HUDEP-2 (cell line): ENCODE measurements at regions not wholly inside any gene's neighbourhood (a gene's known extent, or its start where the extent isn't known, plus 50 kb on each side); places are given as distances from the start of the nearest gene placed in this dataset.

Experiments
- DNase-seq, 76 experiments: peaks; one replicate each; lab custom pipeline; 2025; ENCODE audit not compliant: unreplicated experiment in 76 of 76; lab: John Stamatoyannopoulos, UW

DNA sequence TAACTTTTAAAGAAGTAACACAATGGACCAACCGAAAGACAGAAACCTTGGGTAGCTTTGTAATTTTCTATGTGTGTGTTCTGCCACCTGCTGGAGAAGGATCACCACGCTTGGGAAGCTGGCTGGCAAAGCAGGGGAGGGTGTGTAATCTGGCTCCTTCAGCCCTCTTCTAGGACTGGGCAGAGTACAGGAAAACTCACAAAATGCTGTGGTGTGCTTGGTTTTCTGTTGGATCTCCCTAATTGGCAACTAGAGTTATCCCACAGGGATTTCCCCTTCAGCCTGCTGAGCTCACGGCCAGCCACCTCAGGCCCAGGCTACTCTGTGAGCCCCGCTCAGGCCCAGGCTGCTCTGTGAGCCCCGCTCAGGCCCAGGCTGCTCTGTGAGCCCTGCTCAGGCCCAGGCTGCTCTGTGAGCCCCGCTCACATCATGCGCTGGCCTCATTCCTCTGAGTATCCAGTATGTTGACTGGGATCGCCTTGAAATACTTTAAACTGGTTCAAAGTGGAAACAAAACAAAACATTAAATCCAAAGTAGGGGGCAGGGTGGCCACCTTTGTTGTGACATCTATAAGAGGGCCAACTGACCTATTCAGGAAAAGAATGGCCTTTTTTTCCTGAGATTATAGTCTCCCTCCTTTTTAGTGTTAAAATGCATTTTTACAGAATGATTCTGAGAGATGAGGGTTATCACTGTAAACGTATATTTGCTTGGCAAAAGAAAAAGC lies 52.0 kb upstream of the RNU6-8 start:
- DNase-seq: peak in 40 of 76 experiments; percentile 1 to 59 (median 24)

DNA sequence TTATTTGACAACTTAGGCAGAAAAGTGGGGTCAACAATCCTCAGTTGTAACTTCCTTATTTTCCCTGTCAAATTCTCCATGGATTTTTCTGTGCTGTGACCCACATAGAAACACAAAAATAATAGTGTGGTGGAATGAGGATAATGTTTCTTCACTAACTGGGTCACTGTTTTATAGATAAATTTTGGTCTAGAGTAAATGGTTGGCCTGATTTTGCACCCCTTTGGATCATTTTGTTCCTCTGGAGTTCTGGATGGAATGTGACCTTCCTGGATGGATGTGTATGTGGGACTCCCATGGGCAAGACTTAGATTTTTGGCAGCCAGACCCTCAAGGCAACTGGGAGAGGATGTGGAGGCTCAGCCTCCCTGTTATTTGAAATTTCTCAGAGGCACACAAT lies 52.7 kb upstream of the RNU6-8 start:
- no peak for DNase-seq

DNA sequence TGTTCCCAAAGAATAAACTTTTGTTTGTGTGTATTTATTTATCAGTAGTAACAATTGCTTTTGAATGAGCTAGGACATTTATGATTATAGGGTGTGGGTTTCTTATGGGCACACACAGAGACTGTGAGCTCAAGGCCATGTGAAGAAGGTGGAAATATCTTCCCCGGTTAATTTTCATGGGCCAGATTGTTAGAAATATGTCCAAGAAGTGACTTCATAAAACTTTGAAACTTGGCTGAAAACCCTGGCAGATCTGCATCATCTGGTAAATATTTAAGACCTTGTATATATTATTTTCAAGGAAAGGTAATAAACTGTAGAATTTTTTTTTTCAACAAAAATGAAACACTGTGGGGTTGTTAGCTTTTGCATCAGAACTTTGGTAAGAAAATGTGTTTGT lies 53.5 kb upstream of the RNU6-8 start:
- DNase-seq: no peak

DNA sequence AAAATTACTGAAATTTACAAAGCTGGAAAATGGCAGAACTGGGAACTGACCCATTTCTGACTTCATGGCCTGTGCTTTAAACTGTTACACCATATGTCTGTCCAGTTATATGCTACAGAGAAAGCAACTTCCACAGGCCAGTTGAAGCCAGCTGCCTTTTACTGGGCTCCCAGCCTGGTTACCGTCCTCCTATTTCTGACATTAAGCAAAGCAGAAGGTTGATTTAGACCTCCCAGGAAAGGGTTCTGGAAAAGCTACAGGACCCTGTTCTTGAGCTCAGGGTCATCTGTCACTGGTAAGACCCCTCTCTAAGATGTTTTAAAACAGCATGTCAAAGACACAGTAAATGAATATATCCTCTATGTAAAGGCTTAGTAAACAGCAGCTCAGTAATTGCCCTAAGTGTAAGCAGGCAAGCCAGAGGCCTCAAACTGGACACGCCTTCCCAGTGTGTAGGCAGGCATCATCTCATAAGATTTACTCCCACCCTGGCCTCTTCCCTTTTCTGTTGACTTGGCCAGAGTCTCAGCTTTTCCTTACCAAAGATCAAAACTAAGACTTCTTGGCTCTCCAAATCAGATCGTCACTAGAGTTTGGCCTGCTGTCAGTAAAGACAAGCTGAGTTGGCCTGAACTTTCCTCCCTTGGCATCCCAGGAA lies 55.4 kb upstream of the RNU6-8 start:
- peak in 3 of 76 experiments; percentile 9 to 23 (median 16) for DNase-seq

DNA sequence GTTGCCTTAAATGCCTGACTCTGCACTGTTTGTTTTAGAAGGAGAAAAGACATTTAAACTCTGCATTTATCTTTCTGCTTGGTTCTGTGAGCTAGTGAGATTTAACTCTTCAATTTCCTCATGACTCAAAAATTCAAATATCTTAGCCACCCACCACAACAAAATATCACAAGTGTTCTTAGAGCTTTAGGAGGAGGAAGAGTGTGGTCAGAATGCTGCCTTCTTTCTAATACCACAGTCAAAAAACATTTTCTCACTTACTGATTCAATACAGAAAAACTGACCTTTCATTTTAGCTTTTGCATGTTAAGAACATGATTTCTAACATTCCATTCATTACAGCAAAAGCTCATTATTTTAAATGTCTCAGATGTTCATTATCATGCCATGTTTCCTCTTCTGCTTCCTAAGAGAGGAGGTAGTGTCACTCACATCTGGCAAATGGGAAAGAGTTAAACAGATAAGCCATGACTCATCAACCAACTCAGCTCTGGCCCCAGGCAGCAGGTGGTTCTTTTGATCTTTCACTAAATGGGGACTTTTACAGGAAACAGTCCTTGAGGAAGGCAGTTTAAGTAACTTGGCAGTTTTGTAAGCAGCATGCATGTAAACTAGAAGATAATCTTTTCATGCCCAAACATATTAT lies 56.4 kb upstream of the RNU6-8 start:
- peak in 24 of 76 experiments; percentile 2 to 54 (median 18) for DNase-seq

DNA sequence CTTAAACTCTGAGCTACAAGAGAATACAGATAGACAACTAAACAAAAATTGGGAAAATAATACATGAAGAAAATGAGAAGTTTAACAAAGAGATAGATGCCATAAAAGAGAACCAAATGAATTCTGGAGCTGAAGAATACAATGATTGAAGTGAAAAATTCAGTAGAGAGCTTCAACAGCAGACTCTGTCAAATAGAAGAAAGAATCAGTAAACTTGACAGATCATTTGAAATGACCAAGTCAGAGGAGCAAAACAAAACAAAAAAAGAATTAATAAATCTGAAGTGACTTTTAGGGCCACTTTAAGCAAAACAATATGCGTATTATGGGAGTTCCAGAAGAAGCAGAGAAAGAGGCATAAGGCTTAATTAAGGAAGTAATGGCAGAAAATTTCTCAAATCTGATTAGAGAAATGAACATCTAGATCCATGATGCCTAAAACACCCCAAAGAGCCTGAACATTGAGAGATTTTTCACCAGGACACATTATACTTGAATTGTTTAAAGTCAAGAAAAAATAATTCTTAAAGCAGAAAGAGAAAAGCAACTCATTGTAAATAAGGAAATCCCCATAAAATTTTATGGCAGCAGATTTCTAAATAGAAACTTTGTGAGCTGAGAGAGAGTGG lies 61.0 kb upstream of the RNU6-8 start:
- DNase-seq: no peak

DNA sequence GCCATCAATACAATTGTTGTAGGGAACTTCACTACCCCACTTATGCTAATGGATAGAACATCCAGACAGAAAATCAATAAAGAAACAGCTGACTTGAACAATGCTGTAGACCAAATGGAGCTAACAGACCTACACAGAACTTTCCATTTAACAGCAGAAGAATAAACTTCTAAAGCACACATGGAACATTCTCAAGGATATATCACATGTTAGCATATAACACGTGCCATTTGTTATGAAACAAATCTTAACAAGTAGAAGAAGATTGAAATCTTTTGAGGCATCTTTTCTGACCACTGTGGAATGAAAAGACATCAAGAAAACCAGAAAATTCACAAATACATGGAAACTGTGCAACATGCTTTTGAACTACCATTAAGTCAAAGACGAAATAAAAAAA lies 62.5 kb upstream of the RNU6-8 start:
- DNase-seq: no peak

DNA sequence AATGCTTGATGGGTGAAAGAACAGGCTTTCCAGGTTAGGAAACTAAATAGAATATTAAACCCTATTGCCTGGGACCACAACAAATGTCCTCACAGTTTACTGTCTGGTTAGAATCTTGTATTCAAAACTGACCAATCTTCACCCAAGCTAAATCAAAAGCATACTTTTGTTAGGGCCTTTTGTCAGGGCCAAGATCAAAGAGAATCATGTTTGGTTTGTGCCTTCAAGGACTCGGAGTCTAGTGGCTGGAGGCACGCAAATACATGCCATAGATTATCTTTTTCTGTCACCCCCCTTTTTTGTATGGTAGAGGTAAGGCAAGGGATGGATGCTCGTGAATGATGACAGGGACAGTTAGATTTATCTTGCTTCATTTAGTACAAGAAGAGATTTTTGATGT lies 51.1 kb upstream of the AKAP6 start:
- no peak for DNase-seq
